ENCODE measurements at regions not wholly inside any gene's neighbourhood (a gene's known extent, or its start where the extent isn't known, plus 50 kb on each side); places are given as distances from the start of the nearest gene placed in this dataset.

DNA sequence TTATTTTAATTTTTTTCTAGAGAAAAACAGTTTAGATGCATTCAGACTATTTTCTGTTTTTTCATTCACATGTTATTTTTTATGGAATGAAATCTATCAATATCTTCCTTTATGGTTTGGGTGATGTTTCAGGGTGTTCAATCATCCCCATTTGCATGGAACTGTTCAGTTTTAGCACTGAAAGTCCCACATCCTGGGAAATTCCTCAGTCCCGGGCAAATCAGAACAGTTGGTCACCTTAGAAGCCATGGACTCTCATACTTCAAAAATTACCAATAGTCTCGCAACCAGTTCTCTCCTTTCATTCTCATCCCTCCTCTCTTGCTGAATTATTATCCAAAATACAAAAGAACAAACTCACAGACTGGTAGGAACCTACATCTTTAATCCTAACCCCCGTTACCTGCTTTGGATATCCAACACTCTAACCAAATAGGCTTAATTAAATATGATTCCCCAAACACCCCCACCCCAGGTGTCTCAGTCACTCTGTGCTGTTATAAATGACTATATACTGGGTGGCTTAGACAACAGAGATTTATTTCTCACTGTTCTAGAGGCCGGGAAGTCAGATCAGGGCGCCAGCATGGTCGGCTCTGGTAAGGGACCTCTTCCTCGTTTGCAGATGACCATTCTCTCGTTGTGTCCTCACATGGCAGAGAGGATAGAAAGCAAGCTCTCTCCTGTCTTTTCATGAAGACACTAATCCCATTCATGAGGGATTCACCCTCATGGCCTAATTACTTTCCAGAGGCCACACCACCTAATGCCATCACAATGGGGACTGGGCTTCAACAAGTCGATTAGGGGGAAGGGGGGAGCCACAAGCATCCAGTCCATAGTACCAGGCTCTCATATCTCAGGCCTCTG is 57.7 kb upstream of the SLC1A4 start:
- TF ChIP-seq, protein P1, sequence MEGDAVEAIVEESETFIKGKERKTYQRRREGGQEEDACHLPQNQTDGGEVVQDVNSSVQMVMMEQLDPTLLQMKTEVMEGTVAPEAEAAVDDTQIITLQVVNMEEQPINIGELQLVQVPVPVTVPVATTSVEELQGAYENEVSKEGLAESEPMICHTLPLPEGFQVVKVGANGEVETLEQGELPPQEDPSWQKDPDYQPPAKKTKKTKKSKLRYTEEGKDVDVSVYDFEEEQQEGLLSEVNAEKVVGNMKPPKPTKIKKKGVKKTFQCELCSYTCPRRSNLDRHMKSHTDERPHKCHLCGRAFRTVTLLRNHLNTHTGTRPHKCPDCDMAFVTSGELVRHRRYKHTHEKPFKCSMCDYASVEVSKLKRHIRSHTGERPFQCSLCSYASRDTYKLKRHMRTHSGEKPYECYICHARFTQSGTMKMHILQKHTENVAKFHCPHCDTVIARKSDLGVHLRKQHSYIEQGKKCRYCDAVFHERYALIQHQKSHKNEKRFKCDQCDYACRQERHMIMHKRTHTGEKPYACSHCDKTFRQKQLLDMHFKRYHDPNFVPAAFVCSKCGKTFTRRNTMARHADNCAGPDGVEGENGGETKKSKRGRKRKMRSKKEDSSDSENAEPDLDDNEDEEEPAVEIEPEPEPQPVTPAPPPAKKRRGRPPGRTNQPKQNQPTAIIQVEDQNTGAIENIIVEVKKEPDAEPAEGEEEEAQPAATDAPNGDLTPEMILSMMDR (IDR thresholded peaks at IDR 0.05): no peak
- TF ChIP-seq POLR2A (IDR thresholded peaks at IDR 0.05): no peak
